Neural cell (in vitro differentiated cells): ENCODE measurements at regions not wholly inside any gene's neighbourhood (a gene's known extent, or its start where the extent isn't known, plus 50 kb on each side); places are given as distances from the start of the nearest gene placed in this dataset.

ENCODE experiments used
- H2AFZ ChIP-seq: fragments of 200-600, 300-800 bp; sonication (generic), shearing (Covaris generic); 2 replicates; pipeline ENCODE4 v1.6.0; 2014; ENCODE audit warnings: low read depth, mild to moderate bottlenecking, antibody characterized with exemption, low read length, moderate library complexity
- H3F3A ChIP-seq: fragments of 200-600 bp; shearing (Covaris generic); 2 replicates; pipeline ENCODE4 v1.6.1; 2016; ENCODE audit warnings: mild to moderate bottlenecking, moderate library complexity, mixed read lengths, antibody characterized with exemption, low read length; ENCODE audit not compliant: insufficient read depth, poor library complexity, severe bottlenecking
- H3K27ac ChIP-seq: fragments of 200-600, 300-800 bp; sonication (generic), shearing (Covaris generic); 2 replicates; pipeline ENCODE4 v1.5.1; 2014; ENCODE audit warnings: mild to moderate bottlenecking, low read length, moderate library complexity
- H3K27me3 ChIP-seq: fragments of 300-800, 200-600 bp; sonication (generic), shearing (Covaris generic); 2 replicates; pipeline ENCODE4 v1.6.0; 2014; ENCODE audit warnings: mild to moderate bottlenecking, low read depth, low read length, moderate library complexity; ENCODE audit not compliant: insufficient read depth
- H3K36me3 ChIP-seq: fragments of 300-800, 200-600 bp; sonication (generic), shearing (Covaris generic); 2 replicates; pipeline ENCODE4 v1.5.1; 2014; ENCODE audit warnings: mild to moderate bottlenecking, antibody characterized with exemption, low read length, moderate library complexity; ENCODE audit not compliant: insufficient read depth
- H3K4me2 ChIP-seq: fragments of 300-800, 200-600 bp; sonication (generic), shearing (Covaris generic); 2 replicates; pipeline ENCODE4 v1.6.0; 2014; ENCODE audit warnings: mild to moderate bottlenecking, low read length
- H3K4me3 ChIP-seq: fragments of 300-800, 200-600 bp; sonication (generic), shearing (Covaris generic); 2 replicates; pipeline ENCODE4 v1.5.1; 2014; ENCODE audit warnings: mild to moderate bottlenecking, low read length, moderate library complexity
- H3K79me2 ChIP-seq: fragments of 200-600 bp; shearing (Covaris generic); replicated peaks from 2 replicates; pipeline ENCODE4 v1.6.0; 2014; ENCODE audit warnings: mild to moderate bottlenecking, low read length, moderate library complexity; ENCODE audit not compliant: insufficient read depth
- H3K9ac ChIP-seq: fragments of 300-800, 200-600 bp; sonication (generic), shearing (Covaris generic); 2 replicates; pipeline ENCODE4 v1.6.1; 2016; ENCODE audit warnings: mild to moderate bottlenecking, low read length, mixed read lengths
- H3K9me2 ChIP-seq: fragments of 200-600 bp; shearing (Covaris generic); 2 replicates; pipeline ENCODE4 v1.6.1; 2016; ENCODE audit warnings: mild to moderate bottlenecking, low read length, mixed read lengths; ENCODE audit not compliant: insufficient read depth
- H3K9me3 ChIP-seq: fragments of 200-600, 300-800 bp; sonication (generic), shearing (Covaris generic); 2 replicates; pipeline ENCODE4 v1.6.1; 2016; ENCODE audit warnings: mild to moderate bottlenecking, mixed run types, low read length, moderate library complexity, mixed read lengths
- H4K20me1 ChIP-seq: fragments of 200-600 bp; shearing (Covaris generic); 2 replicates; pipeline ENCODE4 v1.6.1; 2016; ENCODE audit warnings: mild to moderate bottlenecking, mixed run types; ENCODE audit not compliant: insufficient read depth
- CTCF ChIP-seq: fragments of 450-650 bp; IDR thresholded peaks from 2 replicates; pipeline ENCODE4 v1.5.1; 2014; ENCODE audit warnings: antibody characterized with exemption, mild to moderate bottlenecking, moderate library complexity; ENCODE audit not compliant: poor library complexity, severe bottlenecking
- EP300 ChIP-seq: fragments of 450-650 bp; conservative IDR thresholded peaks from 2 replicates; pipeline ENCODE4 v1.6.1; 2014; ENCODE audit warnings: antibody characterized with exemption, mild to moderate bottlenecking, moderate library complexity; ENCODE audit not compliant: poor library complexity, severe bottlenecking
- EZH2 ChIP-seq: fragments of 200-600, 300-800 bp; shearing (Covaris generic), sonication (generic); IDR thresholded peaks from 2 replicates; pipeline ENCODE4 v1.6.1; 2014; ENCODE audit warnings: antibody characterized with exemption, low read length, borderline replicate concordance, mild to moderate bottlenecking; ENCODE audit not compliant: insufficient read depth, poor library complexity, severe bottlenecking
- MXI1 ChIP-seq: fragments of 450-650 bp; conservative IDR thresholded peaks from 2 replicates; pipeline ENCODE4 v1.6.1; 2014; ENCODE audit warnings: antibody characterized with exemption, mild to moderate bottlenecking; ENCODE audit not compliant: poor library complexity, severe bottlenecking
- POLR2AphosphoS5 ChIP-seq: IDR thresholded peaks from 2 replicates; pipeline ENCODE4 v1.6.1; 2012
- RAD21 ChIP-seq: fragments of 450-650 bp; conservative IDR thresholded peaks from 2 replicates; pipeline ENCODE4 v1.6.1; 2014; ENCODE audit warnings: antibody characterized with exemption, mild to moderate bottlenecking, moderate library complexity
- SMC3 ChIP-seq: fragments of 450-650 bp; conservative IDR thresholded peaks from 2 replicates; pipeline ENCODE4 v1.6.1; 2014; ENCODE audit warnings: antibody characterized with exemption, mild to moderate bottlenecking, moderate library complexity; ENCODE audit not compliant: poor library complexity
- TAF1 ChIP-seq: IDR thresholded peaks from 2 replicates; pipeline ENCODE4 v1.6.1; 2012; ENCODE audit warnings: low read depth
- TF ChIP-seq, protein P1 (sequence below): IDR thresholded peaks from 2 replicates; pipeline ENCODE4 v1.6.1; 2012; ENCODE audit warnings: borderline replicate concordance

DNA sequence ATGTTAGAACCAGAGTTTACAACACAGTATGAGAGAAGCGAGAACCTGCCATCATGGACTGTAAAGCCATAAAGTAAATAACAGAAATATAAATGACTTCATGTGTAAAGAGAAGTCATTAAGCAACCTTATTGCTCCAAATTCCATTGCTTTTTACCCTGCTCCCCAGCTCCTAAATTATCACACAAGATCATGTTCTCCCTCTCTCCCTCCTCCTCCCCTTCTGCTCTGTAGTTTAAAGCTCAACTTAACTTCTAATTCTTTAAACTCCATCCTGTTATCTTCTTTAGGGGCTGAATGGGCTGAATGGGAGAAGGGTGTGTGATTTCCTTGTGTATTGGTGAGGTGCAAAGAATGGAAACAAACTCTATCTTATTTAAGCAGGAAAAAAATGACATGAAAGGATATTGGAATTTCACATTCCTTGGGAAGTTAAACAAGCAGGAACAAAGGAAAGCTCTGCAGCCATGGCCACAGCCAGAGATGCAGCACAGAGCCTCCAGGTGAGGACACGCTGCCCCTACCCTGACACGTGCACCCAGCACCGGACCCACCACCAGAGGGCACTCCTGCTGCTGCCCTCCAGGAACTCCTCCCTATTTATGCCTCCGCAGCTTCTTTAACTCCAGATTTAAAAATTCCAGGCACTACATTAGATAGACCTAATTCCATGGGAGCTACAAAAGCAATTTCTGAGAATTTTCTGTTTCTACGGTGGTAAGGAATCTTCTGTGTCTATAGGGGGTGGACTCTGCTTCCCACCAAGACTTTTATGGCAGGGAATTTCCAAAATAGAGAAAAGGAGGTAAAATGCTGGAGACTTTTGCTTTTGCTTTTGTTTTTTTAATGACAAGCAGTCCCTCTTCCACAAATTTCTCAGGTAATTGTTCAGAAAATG is 76.9 kb upstream of the ABI3BP start:
- Histone ChIP-seq H3F3A (no peaks in the 10 kb centered on the region), H3K9ac (no peak overlapping the region), H3K4me3 (no peak overlapping the region), H3K36me3 (no peaks in the 10 kb centered on the region), H3K79me2 (no peaks in the 10 kb centered on the region), H3K9me2 (no peaks in the 10 kb centered on the region), H3K4me2 (no peak overlapping the region), H4K20me1 (no peaks in the 10 kb centered on the region), H3K9me3 (no peaks in the 10 kb centered on the region), H3K27me3 (no peaks in the 10 kb centered on the region), H2AFZ (no peak overlapping the region), H3K27ac (no peak overlapping the region)
- no peak for TF ChIP-seq RAD21
- no peak for TF ChIP-seq MXI1
- no peak for TF ChIP-seq TAF1
- TF ChIP-seq CTCF, result no peak
- TF ChIP-seq, protein P1, sequence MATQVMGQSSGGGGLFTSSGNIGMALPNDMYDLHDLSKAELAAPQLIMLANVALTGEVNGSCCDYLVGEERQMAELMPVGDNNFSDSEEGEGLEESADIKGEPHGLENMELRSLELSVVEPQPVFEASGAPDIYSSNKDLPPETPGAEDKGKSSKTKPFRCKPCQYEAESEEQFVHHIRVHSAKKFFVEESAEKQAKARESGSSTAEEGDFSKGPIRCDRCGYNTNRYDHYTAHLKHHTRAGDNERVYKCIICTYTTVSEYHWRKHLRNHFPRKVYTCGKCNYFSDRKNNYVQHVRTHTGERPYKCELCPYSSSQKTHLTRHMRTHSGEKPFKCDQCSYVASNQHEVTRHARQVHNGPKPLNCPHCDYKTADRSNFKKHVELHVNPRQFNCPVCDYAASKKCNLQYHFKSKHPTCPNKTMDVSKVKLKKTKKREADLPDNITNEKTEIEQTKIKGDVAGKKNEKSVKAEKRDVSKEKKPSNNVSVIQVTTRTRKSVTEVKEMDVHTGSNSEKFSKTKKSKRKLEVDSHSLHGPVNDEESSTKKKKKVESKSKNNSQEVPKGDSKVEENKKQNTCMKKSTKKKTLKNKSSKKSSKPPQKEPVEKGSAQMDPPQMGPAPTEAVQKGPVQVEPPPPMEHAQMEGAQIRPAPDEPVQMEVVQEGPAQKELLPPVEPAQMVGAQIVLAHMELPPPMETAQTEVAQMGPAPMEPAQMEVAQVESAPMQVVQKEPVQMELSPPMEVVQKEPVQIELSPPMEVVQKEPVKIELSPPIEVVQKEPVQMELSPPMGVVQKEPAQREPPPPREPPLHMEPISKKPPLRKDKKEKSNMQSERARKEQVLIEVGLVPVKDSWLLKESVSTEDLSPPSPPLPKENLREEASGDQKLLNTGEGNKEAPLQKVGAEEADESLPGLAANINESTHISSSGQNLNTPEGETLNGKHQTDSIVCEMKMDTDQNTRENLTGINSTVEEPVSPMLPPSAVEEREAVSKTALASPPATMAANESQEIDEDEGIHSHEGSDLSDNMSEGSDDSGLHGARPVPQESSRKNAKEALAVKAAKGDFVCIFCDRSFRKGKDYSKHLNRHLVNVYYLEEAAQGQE, result no peak
- no peak for TF ChIP-seq EP300
- no peak for TF ChIP-seq POLR2AphosphoS5
- no peak for TF ChIP-seq SMC3
- TF ChIP-seq EZH2, result no peak

- no peaks in the 10 kb centered on the region for H4K20me1 ChIP-seq
- H3K36me3 ChIP-seq, result no peaks in the 10 kb centered on the region
- H3K27ac ChIP-seq, result no peak overlapping the region
- H3K9me3 ChIP-seq, result no peaks in the 10 kb centered on the region
- H3K4me2 ChIP-seq, result no peak overlapping the region
- no peaks in the 10 kb centered on the region for H3F3A ChIP-seq
- no peaks in the 10 kb centered on the region for H3K9me2 ChIP-seq
- TF ChIP-seq CTCF (no peak), SMC3 (no peak), EZH2 (no peak), POLR2AphosphoS5 (no peak), RAD21 (no peak), MXI1 (no peak), EP300 (no peak), TAF1 (no peak)
- TF ChIP-seq, protein P1, result no peak
- no peaks in the 10 kb centered on the region for H3K27me3 ChIP-seq
- H2AFZ ChIP-seq, result no peak overlapping the region
- H3K79me2 ChIP-seq, result no peaks in the 10 kb centered on the region
- no peak overlapping the region for H3K4me3 ChIP-seq
- no peak overlapping the region for H3K9ac ChIP-seq
These were observed 75.8 kb upstream of the ABI3BP start for GRCh38 chr3:101068876-101069606.
